Hepatocyte (in vitro differentiated cells): ENCODE measurements at regions not wholly inside any gene's neighbourhood (a gene's known extent, or its start where the extent isn't known, plus 50 kb on each side); places are given as distances from the start of the nearest gene placed in this dataset.

ENCODE experiments used
- EZH2 ChIP-seq: fragments of 200-600 bp; sonication (generic); IDR thresholded peaks from 2 replicates; pipeline ENCODE4 v1.6.1; 2016; ENCODE audit warnings: antibody characterized with exemption, mild to moderate bottlenecking, borderline replicate concordance
- EZH2phosphoT487 ChIP-seq: fragments of 200-600 bp; sonication (generic); IDR thresholded peaks from one replicate; pipeline ENCODE4 v1.6.1; 2018; ENCODE audit warnings: antibody characterized with exemption, mild to moderate bottlenecking, low read depth, moderate library complexity; ENCODE audit not compliant: unreplicated experiment, severe bottlenecking
- TF ChIP-seq, protein P1 (sequence below): fragments of 200-600 bp; sonication (generic); IDR thresholded peaks from 2 replicates; pipeline ENCODE4 v1.5.1; 2016; ENCODE audit warnings: antibody characterized with exemption, mild to moderate bottlenecking; ENCODE audit not compliant: poor library complexity

- TF ChIP-seq, protein P1, sequence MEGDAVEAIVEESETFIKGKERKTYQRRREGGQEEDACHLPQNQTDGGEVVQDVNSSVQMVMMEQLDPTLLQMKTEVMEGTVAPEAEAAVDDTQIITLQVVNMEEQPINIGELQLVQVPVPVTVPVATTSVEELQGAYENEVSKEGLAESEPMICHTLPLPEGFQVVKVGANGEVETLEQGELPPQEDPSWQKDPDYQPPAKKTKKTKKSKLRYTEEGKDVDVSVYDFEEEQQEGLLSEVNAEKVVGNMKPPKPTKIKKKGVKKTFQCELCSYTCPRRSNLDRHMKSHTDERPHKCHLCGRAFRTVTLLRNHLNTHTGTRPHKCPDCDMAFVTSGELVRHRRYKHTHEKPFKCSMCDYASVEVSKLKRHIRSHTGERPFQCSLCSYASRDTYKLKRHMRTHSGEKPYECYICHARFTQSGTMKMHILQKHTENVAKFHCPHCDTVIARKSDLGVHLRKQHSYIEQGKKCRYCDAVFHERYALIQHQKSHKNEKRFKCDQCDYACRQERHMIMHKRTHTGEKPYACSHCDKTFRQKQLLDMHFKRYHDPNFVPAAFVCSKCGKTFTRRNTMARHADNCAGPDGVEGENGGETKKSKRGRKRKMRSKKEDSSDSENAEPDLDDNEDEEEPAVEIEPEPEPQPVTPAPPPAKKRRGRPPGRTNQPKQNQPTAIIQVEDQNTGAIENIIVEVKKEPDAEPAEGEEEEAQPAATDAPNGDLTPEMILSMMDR = no peak
- no peak for TF ChIP-seq EZH2phosphoT487
- no peak for TF ChIP-seq EZH2
These were observed 151.2 kb upstream of the ALKAL2 start for GRCh38 chr2:439077-439476.
